BJ (cell line): ENCODE measurements at regions not wholly inside any gene's neighbourhood (a gene's known extent, or its start where the extent isn't known, plus 50 kb on each side); places are given as distances from the start of the nearest gene placed in this dataset.
"Not testable (repeated sequence)": the region's sequence is repeated elsewhere in the genome, so short reads cannot be mapped to it uniquely, and the experiment has no call there.

Source experiments
- CTCF ChIA-PET: fragments of 350-600 bp; formaldehyde crosslinking; extraction: SDS; loops from one replicate; lab custom pipeline; 2021; ENCODE audit warnings: antibody characterized with exemption, inconsistent platforms; lab: Yijun Ruan, JAX
- POLR2A ChIA-PET: fragments of 300-600 bp; sonication (Branson Sonifier 250); formaldehyde crosslinking; extraction: SDS; loops from one replicate; lab custom pipeline; 2021; ENCODE audit warnings: antibody characterized with exemption; lab: Charles Lee
- DNase-seq: peaks from one replicate; pipeline ENCODE4 v3.0.0-alpha.2; 2011; ENCODE audit warnings: low read depth
- H3K27me3 ChIP-seq: 2 replicates; pipeline ENCODE4 v1.6.0; 2011; ENCODE audit warnings: low read length; ENCODE audit not compliant: control insufficient read depth, insufficient read depth
- H3K36me3 ChIP-seq: 2 replicates; pipeline ENCODE4 v1.5.1; 2011; ENCODE audit warnings: low read length; ENCODE audit not compliant: control insufficient read depth, insufficient read depth
- H3K4me3 ChIP-seq: 2 replicates; pipeline ENCODE4 v1.5.1; 2011; ENCODE audit warnings: low read depth, mild to moderate bottlenecking, control low read depth, low read length
- CTCF ChIP-seq: IDR thresholded peaks from 2 replicates; pipeline ENCODE4 v1.5.1; 2011; ENCODE audit warnings: low read depth, mild to moderate bottlenecking, control low read depth, inconsistent platforms, low read length, moderate library complexity; ENCODE audit not compliant: insufficient read depth

GRCh38 chr3:159882367-159882766 is 106.3 kb upstream of the IL12A start:
- CTCF ChIA-PET = interaction anchor here (1.1 to 9.7 kb wide), 7 partner anchors 10 to 122 kb away, joined by 3 to 276 read pairs (median 4); partner anchors contain the start of gene IL12A
- H3K36me3 ChIP-seq = no peaks in the 10 kb centered on the region; the same call in 1 of the 2 replicates
- no peak overlapping the region for H3K4me3 ChIP-seq
- no peak for TF ChIP-seq CTCF
- no peak for DNase-seq
- POLR2A ChIA-PET = no interaction called here
- no peaks in the 10 kb centered on the region for H3K27me3 ChIP-seq

- DNase-seq = no peak
- no peak for TF ChIP-seq CTCF
- Histone ChIP-seq H3K27me3 (no peaks in the 10 kb centered on the region), H3K4me3 (no peak overlapping the region), H3K36me3 (no peaks in the 10 kb centered on the region; the same call in 1 of the 2 replicates)
- ChIA-PET POLR2A (interaction anchor here (0.7 kb wide), 1 partner anchor 14 kb away, joined by 3 read pairs; no protein-coding TSS in a partner anchor), CTCF (interaction anchor here (0.6 to 9.7 kb wide), 15 partner anchors 8 to 245 kb away, joined by 3 to 276 read pairs (median 4); partner anchors contain the start of gene IL12A)
Measured at GRCh38 chr3:159882790-159883779, 105.5 kb upstream of the IL12A start.

DNA sequence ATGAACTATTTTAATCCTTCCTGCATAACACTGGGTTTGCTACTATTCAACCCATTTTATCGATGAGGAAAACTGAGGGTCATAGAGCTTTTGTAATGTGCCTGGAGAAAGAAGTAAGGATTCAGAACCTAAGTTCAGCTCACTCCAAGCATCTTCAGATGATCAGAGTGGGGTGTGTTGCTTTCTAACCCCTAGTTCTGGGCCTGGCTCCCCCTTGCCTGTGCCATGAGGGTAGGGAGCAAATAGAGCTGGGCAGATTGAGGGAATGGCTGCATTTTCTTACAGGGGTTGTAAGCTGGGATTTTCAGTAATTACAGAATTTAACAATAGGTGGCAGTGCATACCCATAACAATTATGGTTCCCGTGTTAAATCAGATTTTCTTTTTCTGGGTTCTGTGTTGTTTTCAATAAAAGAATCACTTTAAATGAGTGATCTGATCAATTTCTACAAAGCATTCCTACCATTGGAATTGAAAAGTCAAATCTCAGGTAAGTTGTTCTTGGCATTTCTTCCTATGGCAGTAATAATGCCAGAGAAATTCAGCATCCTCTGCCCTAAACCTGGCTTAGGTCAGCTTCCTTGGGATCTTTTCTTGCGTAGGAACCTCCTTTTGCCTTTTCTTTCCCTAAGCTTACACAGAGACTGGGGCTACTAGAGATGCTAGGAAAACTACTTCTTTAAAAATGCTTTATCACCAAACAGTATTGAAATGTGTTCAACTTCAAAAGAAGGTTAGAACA is 103.8 kb upstream of the IL12A start:
- DNase-seq = no peak
- CTCF ChIA-PET = interaction anchor here (0.6 to 9.7 kb wide), 33 partner anchors 9 to 340 kb away, joined by 3 to 276 read pairs (median 5); partner anchors contain the start of gene IL12A
- H3K27me3 ChIP-seq = no peaks in the 10 kb centered on the region
- H3K36me3 ChIP-seq = no peaks in the 10 kb centered on the region; the same call in 1 of the 2 replicates
- POLR2A ChIA-PET = interaction anchor here (0.7 kb wide), 1 partner anchor 32 kb away, joined by 4 read pairs; no protein-coding TSS in a partner anchor
- H3K4me3 ChIP-seq = no peak overlapping the region
- peak; percentile 48 for TF ChIP-seq CTCF

DNA sequence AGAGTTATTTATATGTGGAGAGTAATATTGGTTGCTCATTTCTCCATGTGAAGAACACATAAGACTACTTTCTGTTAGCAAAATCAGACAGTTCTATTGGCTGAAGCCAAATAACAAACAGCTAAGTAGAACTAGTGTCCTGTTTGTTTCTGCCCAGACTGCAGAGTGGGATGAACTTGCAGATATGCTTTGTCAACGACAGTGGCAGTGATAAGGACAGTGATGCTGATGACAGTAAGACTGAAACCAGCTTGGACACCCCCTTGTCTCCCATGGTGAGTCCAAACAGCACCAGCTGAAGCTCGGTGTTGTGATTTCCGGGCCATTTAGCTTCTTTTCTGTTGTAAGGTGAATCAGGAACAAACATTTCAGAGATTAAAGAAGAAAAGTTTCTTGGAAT is 102.6 kb upstream of the IL12A start:
- H3K4me3 ChIP-seq = no peak overlapping the region
- no peaks in the 10 kb centered on the region for H3K27me3 ChIP-seq
- POLR2A ChIA-PET = no interaction called here
- CTCF ChIA-PET = interaction anchor here (1.2 to 9.7 kb wide), 11 partner anchors 11 to 145 kb away, joined by 3 to 276 read pairs (median 11); partner anchors contain the start of gene IL12A
- H3K36me3 ChIP-seq = no peaks in the 10 kb centered on the region; the same call in 1 of the 2 replicates
- no peak for TF ChIP-seq CTCF
- DNase-seq = no peak

DNA sequence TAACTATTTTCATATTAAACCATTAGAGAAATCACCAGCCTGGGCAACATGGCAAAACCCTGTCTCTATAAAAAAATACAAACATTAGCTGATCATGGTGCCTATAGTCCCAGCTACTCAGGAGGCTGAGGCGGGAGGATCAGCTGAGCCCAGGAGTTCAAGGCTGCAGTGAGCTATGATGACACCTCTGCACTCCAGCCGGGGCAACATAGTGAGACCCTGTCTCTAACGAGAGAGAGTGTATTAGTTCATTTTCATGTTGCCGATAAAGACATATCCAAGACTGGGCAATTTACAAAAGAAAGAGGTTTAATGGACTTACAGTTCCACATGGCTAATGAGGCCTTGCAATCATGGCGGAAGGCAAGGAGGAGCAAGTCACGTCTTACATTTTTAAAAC is 102.1 kb upstream of the IL12A start:
- CTCF ChIA-PET = interaction anchor here (1.9 to 9.7 kb wide), 8 partner anchors 11 to 145 kb away, joined by 6 to 276 read pairs (median 24); partner anchors contain the start of gene IL12A
- H3K27me3 ChIP-seq, H3K4me3 ChIP-seq, DNase-seq, H3K36me3 ChIP-seq, POLR2A ChIA-PET: not testable (repeated sequence)
